ENCODE measurements at regions not wholly inside any gene's neighbourhood (a gene's known extent, or its start where the extent isn't known, plus 50 kb on each side); places are given as distances from the start of the nearest gene placed in this dataset.

GRCh38 chr10:106402458-106402857 is 762.0 kb downstream of the SORCS1 start:
- no peak for TF ChIP-seq CTCF (IDR thresholded peaks at IDR 0.05)
- no peak for TF ChIP-seq EP300 (IDR thresholded peaks at IDR 0.05)
- no peak for TF ChIP-seq POLR2A (IDR thresholded peaks at IDR 0.05)
- TF ChIP-seq POLR2AphosphoS5 (IDR thresholded peaks at IDR 0.05): no peak

Measured in suprapubic skin (tissue), 4 donors.